ENCODE measurements at regions not wholly inside any gene's neighbourhood (a gene's known extent, or its start where the extent isn't known, plus 50 kb on each side); places are given as distances from the start of the nearest gene placed in this dataset.

- DNase-seq (ENCODE audit: low read depth) = no peak
Observed at GRCh38 chr4:158007566-158007965, 165.3 kb downstream of the GASK1B start.

- no peak for DNase-seq (ENCODE audit: low read depth)
Observed at GRCh38 chr4:158006990-158007389, 165.8 kb downstream of the GASK1B start.

GRCh38 chr4:158005021-158005420, 167.8 kb downstream of the GASK1B start:
- DNase-seq (ENCODE audit: low read depth) = no peak

GRCh38 chr4:158004101-158004500, 168.7 kb downstream of the GASK1B start:
- no peak for DNase-seq (ENCODE audit: low read depth)

GRCh38 chr4:158003212-158003611, 169.6 kb downstream of the GASK1B start:
- DNase-seq (ENCODE audit: low read depth) = no peak

GRCh38 chr4:158002173-158002572, 170.7 kb downstream of the GASK1B start:
- no peak for DNase-seq (ENCODE audit: low read depth)

- no peak for DNase-seq (ENCODE audit: low read depth)
Observed at GRCh38 chr4:158001756-158002155, 171.1 kb downstream of the GASK1B start.

GRCh38 chr4:157999723-158000122, 173.1 kb downstream of the GASK1B start:
- DNase-seq (ENCODE audit: low read depth) = no peak

GRCh38 chr4:157997296-157997695, 175.5 kb downstream of the GASK1B start:
- no peak for DNase-seq (ENCODE audit: low read depth)

GRCh38 chr4:157996061-157997028, 176.5 kb downstream of the GASK1B start:
- no peak for DNase-seq (ENCODE audit: low read depth)

- DNase-seq (ENCODE audit: low read depth) = no peak
Observed at GRCh38 chr4:157994863-157995262, 178.0 kb downstream of the GASK1B start.

- no peak for DNase-seq (ENCODE audit: low read depth)
Observed at GRCh38 chr4:157992948-157993839, 179.6 kb downstream of the GASK1B start.

- DNase-seq (ENCODE audit: low read depth) = peak; percentile 54
Observed at GRCh38 chr4:157992038-157992705, 180.7 kb downstream of the GASK1B start.

- DNase-seq (ENCODE audit: low read depth) = no peak
Observed at GRCh38 chr4:157988641-157989040, 184.2 kb downstream of the GASK1B start.

- DNase-seq (ENCODE audit: low read depth) = no peak
Observed at GRCh38 chr4:157984285-157984911, 188.4 kb downstream of the GASK1B start.

- DNase-seq (ENCODE audit: low read depth) = no peak
Observed at GRCh38 chr4:157983300-157983699, 189.5 kb downstream of the GASK1B start.

GRCh38 chr4:157980158-157980557, 192.7 kb downstream of the GASK1B start:
- no peak for DNase-seq (ENCODE audit: low read depth)

GRCh38 chr4:157978680-157979361, 194.0 kb downstream of the GASK1B start:
- peak; percentile 34 for DNase-seq (ENCODE audit: low read depth)

- DNase-seq (ENCODE audit: low read depth) = no peak
Observed at GRCh38 chr4:157977086-157977485, 195.7 kb downstream of the GASK1B start.

GRCh38 chr4:157973297-157973696, 199.5 kb downstream of the GASK1B start:
- no peak for DNase-seq (ENCODE audit: low read depth)

GRCh38 chr4:157964463-157964862, 208.4 kb downstream of the GASK1B start:
- DNase-seq (ENCODE audit: low read depth) = no peak
